GM18502 (cell line): ENCODE measurements at regions not wholly inside any gene's neighbourhood (a gene's known extent, or its start where the extent isn't known, plus 50 kb on each side); places are given as distances from the start of the nearest gene placed in this dataset.
"Not testable (repeated sequence)": the region's sequence is repeated elsewhere in the genome, so short reads cannot be mapped to it uniquely, and the experiment has no call there.

Experiments used
- ATAC-seq: cut with Tn5 transposase; IDR thresholded peaks from one replicate; pipeline ENCODE4 v1.9.1; 2021; ENCODE audit warnings: mild to moderate bottlenecking; ENCODE audit not compliant: unreplicated experiment, poor library complexity

GRCh38 chr13:65746406-65746921 lies 1483.7 kb downstream of the PCDH9 start:
- ATAC-seq = no peak

GRCh38 chr13:65744836-65745235 lies 1485.3 kb downstream of the PCDH9 start:
- ATAC-seq = no peak

GRCh38 chr13:65733110-65733509 lies 1497.0 kb downstream of the PCDH9 start:
- no peak for ATAC-seq

GRCh38 chr13:65727070-65727469 lies 1503.1 kb downstream of the PCDH9 start:
- no peak for ATAC-seq

- no peak for ATAC-seq
Observed at GRCh38 chr13:65725006-65725405, 1505.1 kb downstream of the PCDH9 start.

GRCh38 chr13:65724226-65724625 lies 1505.9 kb downstream of the PCDH9 start:
- ATAC-seq = no peak

- no peak for ATAC-seq
Observed at GRCh38 chr13:65722506-65722905, 1507.6 kb downstream of the PCDH9 start.

- ATAC-seq = no peak
Observed at GRCh38 chr13:65719831-65720230, 1510.3 kb downstream of the PCDH9 start.

- no peak for ATAC-seq
Observed at GRCh38 chr13:65710514-65710913, 1519.6 kb downstream of the PCDH9 start.

GRCh38 chr13:65697843-65698242 lies 1532.3 kb downstream of the PCDH9 start:
- ATAC-seq = no peak

- ATAC-seq = no peak
Observed at GRCh38 chr13:65679240-65679639, 1550.9 kb downstream of the PCDH9 start.

- no peak for ATAC-seq
Observed at GRCh38 chr13:65677906-65678305, 1552.2 kb downstream of the PCDH9 start.

GRCh38 chr13:65675383-65675782 lies 1554.8 kb downstream of the PCDH9 start:
- not testable (repeated sequence) for ATAC-seq

GRCh38 chr13:65670014-65670625 lies 1560.0 kb downstream of the PCDH9 start:
- ATAC-seq = no peak

- no peak for ATAC-seq
Observed at GRCh38 chr13:65660731-65661130, 1569.4 kb downstream of the PCDH9 start.

GRCh38 chr13:65656740-65657329 lies 1573.3 kb downstream of the PCDH9 start:
- no peak for ATAC-seq

GRCh38 chr13:65653613-65654012 lies 1576.5 kb downstream of the PCDH9 start:
- no peak for ATAC-seq

- ATAC-seq = no peak
Observed at GRCh38 chr13:65650321-65650720, 1579.8 kb downstream of the PCDH9 start.

- ATAC-seq = no peak
Observed at GRCh38 chr13:65642996-65643395, 1587.1 kb downstream of the PCDH9 start.

GRCh38 chr13:65642301-65642700 lies 1587.8 kb downstream of the PCDH9 start:
- no peak for ATAC-seq

GRCh38 chr13:65638572-65639168 lies 1591.5 kb downstream of the PCDH9 start:
- ATAC-seq = peak; percentile 92

GRCh38 chr13:65633806-65634205 lies 1596.3 kb downstream of the PCDH9 start:
- ATAC-seq = no peak
